ENCODE measurements at regions not wholly inside any gene's neighbourhood (a gene's known extent, or its start where the extent isn't known, plus 50 kb on each side); places are given as distances from the start of the nearest gene placed in this dataset.

GRCh38 chr1:220366269-220366668, 94.0 kb upstream of the RAB3GAP2 start:
- TF ChIP-seq CTCF (IDR thresholded peaks at IDR 0.05; ENCODE audit: low read depth, low read length, poor library complexity, severe bottlenecking) = no peak
- TF ChIP-seq EZH2phosphoT487 (IDR thresholded peaks at IDR 0.05; ENCODE audit: borderline replicate concordance, low read length) = no peak

All from DOHH2 (cell line).